Muscle of back (tissue), 3 donors: ENCODE measurements at regions not wholly inside any gene's neighbourhood (a gene's known extent, or its start where the extent isn't known, plus 50 kb on each side); places are given as distances from the start of the nearest gene placed in this dataset.
"Not testable (repeated sequence)": the region's sequence is repeated elsewhere in the genome, so short reads cannot be mapped to it uniquely, and the experiment has no call there.

ENCODE experiments used
- DNase-seq, 3 donors: peaks; one replicate each; pipeline versions ENCODE4 v3.0.0 to v3.0.0-alpha.2; 2013

DNA sequence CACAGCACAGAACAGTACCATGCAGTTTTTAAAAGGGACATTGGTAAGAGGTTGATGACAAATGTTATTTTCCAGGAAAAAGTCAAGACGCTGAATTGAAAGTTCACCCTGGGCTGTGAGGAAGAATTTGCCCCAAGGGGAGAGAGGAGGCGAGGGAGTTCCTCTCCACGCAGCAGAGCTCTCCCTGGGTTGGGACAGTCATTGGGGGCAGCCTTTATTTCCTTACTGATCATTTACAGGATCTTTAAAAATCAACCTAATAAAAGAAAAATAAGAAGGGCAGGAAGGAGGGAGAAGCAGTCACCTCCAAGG, 49.9 kb upstream of the WNT7B start:
- DNase-seq, result no peak

DNA sequence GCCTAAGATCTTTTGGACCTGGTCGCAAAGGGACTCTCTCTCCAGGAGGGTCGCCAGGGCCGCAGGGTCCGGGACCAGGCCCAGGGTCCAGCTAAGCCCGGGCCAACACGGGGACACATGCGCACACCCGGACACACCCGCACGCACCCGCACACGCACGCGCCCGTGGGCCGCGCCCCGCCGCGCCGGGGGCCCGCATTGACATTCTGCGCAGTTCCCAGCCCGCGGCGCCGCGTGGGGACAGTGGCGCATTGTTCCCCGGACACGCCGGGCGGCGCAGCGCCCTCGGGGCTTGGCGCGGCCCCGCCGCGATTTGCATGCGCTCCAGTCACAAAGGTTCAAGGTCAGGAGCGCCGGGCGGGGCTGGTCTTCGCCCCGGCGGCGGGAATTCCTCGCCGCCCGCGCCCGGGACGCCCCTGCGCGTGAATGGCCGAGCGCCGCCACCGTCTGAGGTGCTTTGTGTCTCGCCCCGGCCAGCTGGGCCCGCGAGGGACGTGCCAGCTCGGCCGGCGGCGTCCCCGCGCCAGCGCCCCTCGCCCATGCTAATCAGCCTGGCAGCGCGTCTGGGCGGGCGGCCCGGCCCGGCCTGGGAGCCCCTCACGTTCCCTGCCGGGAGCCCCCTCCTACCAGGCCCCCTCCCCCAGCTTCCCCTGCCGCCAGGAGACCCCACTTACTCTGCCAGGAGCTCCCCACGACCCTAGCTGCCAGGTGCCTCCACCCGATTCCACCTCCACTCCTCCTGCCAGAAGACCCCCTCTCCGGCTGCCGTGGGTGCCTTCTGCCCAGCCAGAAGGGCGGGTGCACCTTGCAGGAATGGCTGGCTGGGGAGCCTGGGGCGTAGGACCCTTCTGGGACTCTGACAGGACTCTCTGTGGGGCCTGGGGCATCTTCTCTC, 50.5 kb upstream of the WNT7B start:
- no peak for DNase-seq

DNA sequence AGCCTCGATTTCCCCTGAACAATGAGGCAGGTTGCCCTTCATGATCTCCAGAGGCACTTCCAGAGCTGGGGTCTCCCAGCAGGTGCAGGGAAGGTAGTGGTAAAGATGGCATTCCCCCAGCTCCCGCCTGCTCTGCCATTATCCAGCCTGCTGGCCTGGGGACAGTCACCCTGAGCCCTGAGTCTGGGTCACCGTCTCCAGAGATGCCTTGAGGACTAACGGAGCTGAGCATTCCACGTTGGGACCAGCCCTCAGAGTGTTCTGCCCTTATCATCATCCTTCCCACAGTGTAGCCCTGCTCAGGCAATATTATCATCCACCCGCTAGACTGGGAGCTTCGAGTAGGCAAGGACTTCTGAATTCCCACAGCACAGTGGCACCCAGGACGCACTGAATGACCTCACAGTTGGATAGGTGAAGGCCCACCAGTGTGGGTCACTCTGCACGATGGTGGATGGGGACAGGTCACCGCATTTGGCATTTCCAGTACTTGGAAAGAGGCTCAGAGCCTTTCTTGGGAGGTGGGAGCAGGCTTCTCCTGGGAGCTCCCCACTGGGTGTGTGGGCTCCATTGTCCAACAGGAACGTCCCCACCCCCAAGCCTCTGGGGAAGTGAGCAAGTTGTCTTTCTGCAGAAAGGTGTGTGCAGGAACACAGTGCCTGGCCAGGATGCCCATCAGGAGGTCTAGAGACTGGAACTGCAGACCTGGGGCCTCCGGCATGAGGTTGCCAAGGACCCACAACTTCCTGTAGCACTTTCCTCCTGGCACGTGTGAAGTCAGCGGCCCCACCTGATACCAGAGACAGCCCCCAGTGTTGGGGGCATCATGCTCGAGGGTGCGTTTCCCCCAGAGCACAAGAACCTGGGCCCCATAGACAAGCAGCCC, 51.4 kb upstream of the WNT7B start:
- DNase-seq, result no peak

DNA sequence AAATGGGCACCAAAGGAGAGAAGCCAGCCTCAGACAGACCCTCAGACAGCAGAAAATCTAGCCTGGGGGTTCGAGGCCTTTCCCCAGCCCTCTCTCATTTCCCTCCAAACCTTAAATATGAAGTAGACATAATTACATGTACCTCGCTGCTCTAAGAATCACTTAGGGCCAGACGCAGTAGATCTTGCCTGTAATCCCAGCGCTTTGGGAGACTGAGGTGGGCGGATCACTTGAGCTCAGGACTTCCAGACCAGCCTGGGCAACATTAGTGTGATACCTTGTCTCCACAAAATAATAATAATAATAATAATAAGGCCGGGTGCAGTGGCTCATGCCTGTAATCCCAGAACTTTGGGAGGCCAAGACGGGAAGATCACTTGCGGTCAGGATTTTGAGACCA, 52.1 kb upstream of the WNT7B start:
- DNase-seq, result no peak

DNA sequence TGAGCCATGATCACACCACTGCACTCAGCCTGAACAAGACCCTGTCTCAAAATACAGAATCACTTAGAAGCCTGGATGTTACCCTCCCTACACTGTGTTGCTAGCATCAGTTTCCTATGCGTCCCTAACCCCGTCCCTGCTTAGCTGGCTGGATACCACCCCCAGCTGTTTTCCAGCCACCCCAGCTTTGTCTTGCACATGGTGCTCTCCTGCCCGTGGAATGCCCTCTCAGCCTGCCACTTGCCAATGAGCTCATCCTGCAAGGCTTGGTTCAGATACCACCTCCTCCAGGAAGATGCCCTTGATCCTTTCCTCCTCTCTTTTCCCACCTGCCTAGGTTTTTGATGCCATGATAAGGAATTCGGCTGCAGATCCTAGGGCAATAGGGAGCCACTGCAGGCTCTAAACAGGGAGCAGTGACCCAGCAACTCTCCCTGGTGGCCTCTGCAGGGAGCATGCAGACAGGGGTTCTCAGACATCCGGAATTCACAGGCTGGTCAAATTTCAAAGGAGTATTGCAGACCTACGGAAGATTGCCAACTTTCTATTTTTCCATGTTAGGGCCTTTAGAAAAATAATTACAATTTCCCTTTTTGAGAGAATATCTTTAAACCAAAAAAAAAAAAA, 52.7 kb upstream of the WNT7B start:
- no peak for DNase-seq

DNA sequence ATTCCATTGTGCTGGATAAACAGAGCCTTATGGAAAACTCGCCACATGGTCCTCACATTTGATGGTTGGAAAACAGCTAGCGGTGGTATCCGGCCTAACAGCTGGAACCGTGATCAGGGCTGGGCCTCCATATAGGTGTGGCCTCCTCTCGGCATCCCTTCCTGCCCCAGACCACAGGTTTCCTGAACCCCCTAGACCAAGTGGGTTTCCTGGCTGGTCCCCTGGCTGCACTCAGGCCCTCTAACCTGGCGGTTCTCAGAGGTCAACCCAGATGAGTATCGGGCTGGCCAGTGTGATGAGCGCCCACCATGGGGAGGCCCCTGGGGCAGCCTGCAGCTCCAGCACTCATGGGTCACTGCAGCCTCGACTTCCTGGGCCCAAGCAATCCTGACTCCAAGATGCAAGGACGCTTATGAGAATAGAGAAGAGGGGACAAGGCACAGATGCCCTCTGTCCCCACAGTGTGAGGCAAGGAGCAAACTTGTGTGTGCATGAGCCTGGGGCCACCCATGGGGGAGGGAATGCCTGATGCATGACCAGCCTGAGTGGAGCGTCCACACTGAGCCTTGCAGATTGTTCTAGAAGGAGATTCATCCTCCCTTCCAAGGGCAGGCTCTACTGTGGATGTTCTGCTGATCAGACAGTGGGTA, 53.4 kb upstream of the WNT7B start:
- no peak for DNase-seq

DNA sequence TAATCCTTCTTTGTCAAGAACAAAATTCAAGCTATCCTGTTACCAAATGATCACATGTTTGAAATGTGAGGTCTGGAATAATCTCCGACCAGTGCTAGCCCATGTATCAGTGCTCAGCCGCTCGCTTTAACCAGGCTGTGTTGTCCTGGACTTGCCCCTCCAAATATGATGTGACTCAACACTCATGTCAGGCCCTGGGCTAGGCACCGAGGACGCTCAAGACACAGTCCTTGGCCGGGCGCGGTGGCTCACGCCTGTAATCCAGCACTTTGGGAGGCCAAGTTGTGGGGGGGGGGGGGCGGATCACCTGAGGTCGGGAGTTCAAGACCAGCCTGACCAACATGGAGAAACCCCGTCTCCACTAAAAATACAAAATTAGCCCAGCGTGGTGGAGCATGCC, 54.1 kb upstream of the WNT7B start:
- DNase-seq, result no peak

DNA sequence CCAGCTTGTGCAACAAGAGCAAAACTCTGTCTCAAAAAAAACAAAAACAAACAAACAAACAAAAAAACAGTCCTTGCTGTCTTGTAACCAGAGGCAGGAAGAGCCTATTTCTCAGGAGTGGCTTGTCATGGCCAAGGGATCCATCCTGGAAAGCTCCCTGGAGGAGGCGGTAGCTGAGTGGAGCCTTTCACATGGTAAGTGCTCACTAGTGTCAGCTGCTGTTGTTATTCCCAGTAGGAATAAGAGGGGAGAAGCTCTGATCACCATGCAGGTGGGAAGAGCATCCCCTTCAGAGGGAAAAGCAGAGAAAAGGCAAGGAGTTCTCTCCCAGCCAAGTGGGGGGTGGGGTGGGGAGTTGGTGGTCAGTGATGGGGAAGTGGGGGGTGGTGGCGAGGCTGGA, 54.6 kb upstream of the WNT7B start:
- no peak for DNase-seq

DNA sequence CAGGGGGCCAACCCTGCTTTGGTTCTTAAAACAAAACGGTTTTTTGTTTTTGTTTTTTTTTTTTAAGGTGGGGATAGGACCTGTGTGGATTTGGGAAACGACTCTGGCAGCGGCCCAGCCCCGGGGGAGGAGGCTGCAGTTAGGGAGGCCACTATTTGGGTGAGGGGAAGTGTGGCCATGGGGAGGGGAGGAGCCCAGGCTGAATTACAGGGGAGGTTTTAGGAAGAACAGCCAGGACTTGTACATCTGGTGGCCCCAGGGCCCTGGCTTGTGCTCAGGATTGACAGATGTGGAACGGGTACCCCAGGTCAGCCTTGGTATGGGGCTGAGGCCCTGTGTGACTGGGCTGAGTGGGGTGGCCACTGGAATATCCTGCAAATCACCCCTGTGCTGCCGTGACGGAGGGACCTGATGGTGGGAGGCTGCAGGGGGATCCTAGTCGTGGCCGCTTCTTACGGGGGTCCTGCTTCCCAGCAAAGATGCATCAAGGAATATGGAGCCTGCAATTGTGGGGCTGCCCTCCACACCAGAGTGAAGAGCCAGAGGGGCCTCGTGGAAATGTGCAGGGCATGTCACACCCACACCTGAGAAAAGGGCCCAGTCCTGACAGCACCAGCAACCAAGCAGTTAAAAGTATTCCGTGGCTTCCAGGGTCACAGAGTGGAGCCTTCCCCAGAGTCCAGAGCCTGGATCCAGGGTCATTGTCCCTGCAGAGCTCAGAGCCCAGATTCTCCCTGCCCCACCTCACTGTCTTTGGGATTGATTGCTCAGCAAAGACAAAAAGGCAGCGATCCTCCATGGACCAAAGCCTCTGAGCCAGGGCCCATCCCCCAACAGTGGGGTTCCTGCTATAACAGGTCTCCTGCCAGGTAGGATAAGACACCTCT, 55.2 kb upstream of the WNT7B start:
- DNase-seq, result no peak

DNA sequence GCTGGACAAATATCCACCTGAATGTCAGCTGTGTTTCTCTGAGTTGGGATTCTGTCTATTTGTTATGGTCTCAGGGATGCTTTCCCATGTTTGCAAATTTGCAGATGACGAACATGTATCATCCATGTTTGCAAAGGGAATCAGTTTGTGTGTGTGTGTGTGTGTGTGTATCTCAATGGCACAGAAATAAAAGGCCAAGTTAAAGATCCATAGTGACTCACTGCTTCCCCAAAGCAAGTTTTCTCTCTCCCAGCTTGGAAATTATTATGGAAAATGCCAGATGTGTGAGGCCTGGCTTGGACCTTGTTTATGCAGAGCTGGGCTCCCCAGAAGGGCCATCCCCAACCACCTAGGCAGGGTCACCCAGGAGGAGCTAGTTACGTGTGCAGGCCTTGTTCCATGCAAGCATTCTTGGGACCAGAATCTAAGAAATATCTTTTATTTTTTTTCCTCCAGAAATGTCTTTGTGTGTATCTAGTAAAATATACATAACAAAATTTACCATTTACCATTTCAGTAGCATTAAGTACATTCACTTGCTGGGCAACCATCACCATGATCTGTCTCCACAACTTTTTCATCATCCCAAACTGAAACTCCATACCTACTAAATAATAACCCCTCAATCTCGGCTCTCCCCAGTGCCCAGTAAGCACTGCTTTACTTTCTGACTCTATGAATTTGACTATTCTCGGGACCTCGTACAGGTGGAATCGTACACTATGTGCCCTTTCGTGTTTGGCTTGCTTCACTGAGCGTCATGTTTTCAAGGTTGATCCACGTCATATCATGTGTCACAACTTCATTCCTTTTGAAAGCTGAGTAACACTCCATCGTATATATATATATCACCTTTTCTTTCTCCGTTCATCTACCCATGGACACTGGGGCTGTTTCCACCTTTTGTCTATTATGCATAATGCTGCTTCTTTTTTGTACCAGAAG, 56.6 kb upstream of the WNT7B start:
- DNase-seq, result no peak

DNA sequence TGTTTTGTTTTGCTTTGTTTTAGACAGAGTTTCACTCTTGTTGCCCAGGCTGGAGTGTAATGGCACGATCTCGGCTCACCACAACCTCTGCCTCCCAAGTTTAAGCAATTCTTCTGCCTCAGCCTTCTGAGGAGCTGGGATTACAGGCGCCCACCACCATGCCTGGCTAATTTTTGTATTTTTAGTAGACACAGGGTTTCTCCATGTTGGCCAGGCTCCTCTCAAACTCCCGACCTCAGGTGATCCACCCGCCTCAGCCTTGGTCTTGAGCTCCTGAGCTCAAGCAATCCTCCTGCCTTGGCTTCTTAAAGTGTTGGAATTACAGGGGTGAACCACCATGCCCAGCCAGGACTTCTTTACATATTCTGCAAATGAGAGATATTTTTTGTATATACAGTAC, 57.5 kb upstream of the WNT7B start:
- not testable (repeated sequence) for DNase-seq

DNA sequence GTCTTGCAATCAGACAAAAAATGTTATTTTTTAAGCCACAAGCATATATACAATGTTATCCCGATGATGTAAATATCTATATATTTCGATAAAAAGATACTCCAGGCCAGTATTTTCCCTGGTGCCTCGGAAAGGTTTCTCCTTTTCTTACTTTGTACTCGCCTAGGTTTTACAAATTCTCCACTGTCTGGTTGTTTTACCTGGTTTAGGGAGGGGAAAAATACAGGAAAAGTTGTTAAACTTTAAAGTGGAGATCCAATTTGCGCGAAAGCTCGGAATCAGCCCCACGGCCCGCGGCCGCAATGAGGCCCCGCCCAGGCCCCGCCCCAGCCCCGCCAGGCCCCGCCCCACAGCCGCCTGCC, 58.4 kb upstream of the WNT7B start:
- DNase-seq, result no peak

DNA sequence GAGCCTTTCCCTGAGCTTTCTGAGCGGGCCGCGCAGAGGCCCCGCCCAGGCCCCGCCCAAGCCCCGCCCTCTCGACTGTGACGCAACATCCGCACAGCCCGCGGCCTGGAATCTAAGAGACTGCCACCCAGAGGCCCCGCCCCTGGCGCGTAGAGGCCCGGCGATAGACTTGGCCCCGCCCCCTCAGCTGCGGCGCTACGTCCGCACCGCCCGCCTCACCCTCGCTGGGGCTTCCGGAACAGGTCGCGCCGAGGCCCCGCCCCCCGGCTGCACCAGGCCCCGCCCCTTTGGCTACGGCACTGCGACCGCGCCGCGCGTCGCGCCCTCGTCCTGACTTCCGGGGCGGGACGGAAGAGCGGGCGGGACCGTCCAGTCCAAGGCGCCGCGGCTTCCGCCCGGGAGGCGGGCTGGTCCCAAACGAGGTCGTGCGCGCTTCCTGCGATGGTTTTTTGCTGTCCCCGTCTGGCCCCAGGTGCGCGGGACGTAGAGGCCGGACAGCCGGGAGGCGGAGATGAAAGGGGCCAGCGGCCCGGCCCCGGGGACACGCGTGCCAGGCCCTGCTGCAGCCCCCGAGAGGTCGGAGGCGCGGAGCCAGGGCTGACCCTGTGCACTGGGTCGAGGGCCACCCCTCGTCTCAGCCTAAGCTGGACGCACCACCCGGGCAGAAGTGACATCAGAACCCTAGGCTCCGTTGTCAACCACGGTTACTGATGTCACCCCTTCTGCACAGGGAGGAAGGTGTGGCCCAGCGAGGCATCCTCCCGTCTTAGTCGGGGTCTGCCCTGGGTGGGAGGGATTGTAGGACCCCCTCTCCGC, 59.0 kb upstream of the WNT7B start:
- DNase-seq, result peak; percentile 99 to 100 (median 100)

DNA sequence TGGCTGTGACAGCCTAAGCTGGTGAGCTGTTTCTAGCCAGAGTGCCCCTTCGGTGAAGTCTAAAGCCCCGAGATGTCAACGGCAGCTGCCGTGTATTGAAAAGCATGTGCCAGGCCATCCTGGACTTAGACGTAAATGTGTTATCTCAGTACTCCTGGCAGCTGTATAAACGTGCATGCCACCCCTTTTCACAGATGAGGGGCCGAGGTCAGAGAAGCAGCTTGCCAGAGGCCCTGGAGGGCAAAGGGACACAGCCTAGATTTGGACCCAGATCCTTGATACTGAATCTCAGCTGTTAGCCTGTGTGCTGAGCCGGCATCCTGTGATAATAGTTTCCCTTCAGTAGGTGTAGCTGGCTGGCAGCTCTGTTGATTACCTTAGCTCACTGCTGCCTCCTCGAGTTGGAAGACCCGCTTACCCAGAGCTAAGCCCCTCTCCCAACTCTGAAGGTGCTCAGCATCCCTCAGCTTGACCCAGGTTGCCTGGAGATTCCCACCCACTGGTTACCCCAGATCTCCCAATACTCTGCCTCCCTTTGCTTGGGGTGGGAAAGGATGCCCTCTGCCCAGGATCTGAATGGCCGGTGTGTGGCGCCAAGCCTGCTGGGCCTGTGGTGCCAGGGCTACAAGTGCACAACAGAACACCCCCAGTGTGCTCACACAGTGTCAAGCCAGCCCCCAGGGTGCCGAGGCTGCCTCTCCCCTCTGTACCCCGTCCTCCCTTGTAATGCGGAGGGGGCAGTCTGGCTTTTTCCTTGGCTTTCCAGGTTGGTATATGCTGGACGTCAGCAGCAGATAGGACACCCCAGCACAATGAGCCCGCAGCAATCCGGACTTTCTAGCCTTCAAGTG, 59.8 kb upstream of the WNT7B start:
- DNase-seq, result no peak

DNA sequence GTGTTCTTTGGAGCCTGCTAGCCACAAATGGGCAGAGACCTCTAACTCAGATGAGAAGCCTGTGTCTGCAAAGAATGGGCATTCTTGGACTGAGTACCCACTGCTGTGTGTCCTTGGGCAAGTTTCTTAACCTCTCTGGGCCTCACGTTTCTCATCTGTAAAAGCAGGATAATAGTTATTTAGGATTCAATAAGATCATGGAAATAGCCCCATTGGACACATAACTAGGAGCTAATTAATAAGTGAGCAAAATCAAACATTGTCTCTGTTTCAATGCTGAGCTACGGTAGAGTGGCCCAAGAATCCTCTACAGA, 61.2 kb upstream of the WNT7B start:
- no peak for DNase-seq

DNA sequence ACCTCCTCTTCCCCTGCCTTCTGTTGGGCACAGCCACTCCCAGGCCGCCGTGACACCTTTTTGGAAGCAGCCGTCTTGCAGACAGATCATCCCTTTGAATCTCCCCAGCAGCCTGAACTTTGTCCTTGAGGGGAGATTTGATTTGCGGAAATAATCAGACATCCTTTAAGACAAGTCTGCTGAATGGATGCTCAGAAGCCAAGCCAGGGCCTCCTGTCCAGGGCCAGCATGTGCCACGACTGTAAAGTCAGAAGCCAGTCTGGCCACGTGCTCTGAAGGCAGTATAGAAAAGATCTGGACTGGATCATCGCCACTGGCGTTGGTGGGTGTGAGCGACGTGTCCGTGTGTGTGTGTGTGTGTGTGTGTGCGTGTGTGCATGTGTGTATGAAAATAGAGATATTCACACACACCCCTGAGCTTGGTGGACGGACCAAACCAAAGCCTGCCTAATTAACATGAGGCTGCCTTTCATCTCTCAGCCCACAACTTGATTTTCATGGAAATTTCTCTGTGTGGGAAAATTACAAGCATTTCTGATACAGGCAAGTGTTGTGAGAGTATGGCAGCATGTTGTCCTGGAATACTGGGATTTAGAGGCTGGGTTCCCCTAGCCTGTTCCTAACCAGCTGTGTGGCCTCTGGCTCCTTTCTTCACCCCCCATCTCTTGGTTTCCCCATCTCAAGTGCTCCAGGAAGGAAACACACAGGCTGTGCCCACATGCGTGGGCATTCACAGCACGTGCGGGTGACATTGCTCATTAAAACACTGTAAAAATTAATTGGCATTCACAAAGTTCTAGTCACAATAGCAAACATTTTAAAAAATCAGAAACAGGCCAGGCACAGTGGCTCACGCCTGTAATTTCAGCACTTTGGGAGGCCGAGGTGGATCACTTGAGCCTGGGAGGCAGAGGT, 61.8 kb upstream of the WNT7B start:
- no peak for DNase-seq

DNA sequence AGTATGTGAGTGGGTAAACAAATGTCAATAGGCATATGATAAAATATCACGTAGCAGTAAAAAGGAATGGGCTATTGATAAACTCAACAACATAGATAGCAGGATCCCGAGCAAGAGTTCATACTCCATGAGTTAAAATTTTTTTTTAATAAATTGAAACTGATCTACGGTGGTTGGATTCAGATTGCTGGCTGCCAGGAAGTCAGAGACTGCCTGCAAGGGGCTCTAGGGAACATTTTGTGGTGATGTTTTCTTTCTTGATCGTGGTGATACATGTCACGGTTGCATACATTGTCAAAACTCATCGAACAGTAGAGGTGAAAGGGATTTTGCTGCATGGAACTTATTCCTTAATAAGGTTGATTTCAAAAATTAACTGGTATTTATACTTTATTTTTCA, 62.6 kb upstream of the WNT7B start:
- no peak for DNase-seq
